ENCODE measurements at regions not wholly inside any gene's neighbourhood (a gene's known extent, or its start where the extent isn't known, plus 50 kb on each side); places are given as distances from the start of the nearest gene placed in this dataset.
"Not testable (repeated sequence)": the region's sequence is repeated elsewhere in the genome, so short reads cannot be mapped to it uniquely, and the experiment has no call there.

DNA sequence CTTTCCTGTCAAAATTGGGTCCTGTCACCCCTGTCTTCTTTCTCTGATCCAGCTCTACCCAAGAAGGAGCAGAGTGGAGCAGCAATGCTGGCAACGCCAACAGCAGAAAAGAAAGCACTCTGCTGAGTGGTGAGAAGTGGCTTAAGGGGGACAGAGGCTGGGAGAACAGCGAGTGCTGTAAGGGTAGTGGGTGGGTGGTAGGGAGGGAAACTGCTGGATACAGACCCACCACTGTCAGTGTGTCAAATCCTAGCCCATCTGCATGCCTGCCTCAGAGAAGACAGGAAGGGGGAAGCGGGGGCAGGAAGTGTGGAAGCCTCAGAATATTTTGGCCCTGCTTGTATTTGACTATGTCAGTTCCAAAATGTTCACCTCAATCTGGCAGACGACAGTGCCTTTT is 170.4 kb upstream of the MAST4 start:
- DNase-seq, result no peak

GRCh38 chr5:66426259-66427138 is 169.7 kb upstream of the MAST4 start:
- no peak for DNase-seq

DNA sequence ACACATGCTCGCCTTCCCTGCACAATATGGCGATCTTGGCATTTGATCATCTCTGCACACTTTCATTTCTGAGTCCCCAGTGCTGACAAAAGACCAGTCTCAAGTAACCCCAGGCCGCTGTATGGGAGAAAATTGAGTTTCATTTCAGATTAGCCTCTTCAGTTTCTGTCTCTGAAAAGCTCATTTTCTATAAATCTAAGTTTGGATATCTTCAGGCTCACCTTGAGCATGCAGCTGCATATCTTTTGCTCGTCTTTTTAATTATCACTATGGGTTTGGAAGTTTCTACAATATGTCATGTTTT is 169.1 kb upstream of the MAST4 start:
- no peak for DNase-seq

GRCh38 chr5:66436721-66437120 is 159.5 kb upstream of the MAST4 start:
- DNase-seq, result no peak

DNA sequence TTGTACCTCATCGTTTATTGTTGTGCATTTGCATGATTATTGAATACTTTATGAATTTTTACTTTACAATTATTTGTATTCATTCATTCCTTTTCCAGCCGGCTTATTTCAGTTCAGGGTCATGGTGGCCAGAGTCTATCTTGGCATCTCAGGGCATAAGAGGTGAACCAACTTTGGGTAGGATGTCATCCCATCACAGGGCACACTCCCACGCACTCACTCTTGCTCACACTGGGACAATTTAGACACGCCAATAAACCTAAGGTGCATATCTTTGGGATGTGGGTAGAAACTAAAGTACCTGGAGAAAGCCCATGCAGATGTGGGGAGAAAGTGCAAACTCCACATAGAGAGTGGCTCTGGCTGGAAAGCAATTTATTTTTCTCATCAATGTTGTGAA is 158.1 kb upstream of the MAST4 start:
- DNase-seq, result no peak

DNA sequence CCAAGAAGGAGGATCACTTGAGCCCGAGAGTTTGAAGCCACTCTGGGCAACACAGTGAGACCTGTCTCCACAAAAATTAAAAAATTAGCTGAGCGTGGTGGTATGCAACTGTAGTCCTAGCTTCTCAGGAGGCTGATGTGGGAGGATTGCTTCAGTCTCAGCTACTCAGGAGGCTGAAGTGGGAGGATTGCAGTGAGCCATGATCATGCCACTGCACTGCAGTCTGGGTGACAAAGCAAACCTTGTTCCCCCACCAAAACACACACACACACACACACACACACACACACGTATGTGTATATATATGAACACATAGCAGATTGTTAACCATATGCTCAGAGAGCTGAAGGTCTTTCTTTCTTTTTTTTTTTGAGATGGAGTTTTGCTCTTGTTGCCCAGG is 157.5 kb upstream of the MAST4 start:
- no peak for DNase-seq

- DNase-seq, result peak; percentile 15
These were observed 156.0 kb upstream of the MAST4 start for GRCh38 chr5:66440202-66440680.

- no peak for DNase-seq
These were observed 154.8 kb upstream of the MAST4 start for GRCh38 chr5:66441351-66441750.

DNA sequence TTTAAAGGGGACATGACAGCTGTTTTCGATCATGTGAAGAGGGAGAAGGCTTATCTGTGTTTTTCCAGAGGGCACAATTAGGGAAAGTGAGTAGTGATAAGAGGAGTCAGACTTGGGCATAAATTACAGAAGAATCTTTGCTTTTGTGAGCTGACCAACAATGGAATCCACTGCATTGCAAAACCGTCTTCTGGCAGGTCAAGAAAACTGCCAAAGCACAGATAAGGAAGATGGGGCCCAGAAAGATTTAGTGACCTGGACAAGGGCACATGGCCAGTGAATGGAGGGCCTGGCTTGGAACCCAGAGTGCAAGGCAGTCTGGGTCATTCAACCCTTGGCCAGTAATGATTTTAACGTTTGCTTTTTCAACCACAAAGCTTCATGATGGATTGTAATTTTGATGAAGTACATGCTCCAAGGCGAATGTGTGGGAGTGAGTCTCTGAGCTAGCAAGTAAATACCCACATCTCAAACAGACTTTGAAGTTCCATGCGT is 153.2 kb upstream of the MAST4 start:
- DNase-seq, result no peak

- DNase-seq, result no peak
These were observed 152.6 kb upstream of the MAST4 start for GRCh38 chr5:66443462-66444130.

DNA sequence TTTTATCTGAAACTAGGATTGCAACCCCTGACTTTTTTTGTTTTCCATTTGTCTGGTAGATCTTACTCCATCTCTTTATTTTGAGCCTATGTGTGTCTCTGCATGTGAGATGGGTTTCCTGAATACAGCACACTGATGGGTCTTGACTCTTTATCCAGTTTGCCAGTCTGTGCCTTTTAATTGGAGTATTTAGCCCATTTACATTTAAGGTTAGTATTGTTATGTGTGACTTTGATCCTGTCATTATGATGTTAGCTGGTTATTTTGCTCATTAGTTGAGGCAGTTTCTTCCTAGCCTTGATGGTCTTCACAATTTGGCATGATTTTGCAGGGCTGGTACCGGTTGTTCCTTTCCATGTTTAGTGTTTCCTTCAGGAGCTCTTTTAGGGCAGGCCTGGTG is 148.1 kb upstream of the MAST4 start:
- DNase-seq, result not testable (repeated sequence)

DNA sequence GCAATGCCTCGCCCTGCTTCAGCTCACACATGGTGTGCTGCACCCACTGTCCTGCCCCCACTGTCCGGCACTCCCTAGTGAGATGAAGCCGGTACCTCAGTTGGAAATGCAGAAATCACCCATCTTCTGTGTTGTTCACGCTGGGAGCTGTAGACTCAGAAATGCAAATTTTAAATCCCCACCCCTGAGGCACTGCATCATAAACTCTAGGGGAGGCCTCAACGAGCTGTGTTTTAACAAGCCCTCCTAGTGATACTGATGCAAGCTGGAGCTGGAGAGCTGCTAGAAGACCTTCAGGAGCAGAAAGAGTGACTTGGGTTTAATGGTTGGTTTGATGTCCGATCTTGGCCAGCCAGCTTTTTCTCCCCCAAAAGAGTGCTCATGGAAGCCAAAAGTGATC is 146.0 kb upstream of the MAST4 start:
- no peak for DNase-seq

DNA sequence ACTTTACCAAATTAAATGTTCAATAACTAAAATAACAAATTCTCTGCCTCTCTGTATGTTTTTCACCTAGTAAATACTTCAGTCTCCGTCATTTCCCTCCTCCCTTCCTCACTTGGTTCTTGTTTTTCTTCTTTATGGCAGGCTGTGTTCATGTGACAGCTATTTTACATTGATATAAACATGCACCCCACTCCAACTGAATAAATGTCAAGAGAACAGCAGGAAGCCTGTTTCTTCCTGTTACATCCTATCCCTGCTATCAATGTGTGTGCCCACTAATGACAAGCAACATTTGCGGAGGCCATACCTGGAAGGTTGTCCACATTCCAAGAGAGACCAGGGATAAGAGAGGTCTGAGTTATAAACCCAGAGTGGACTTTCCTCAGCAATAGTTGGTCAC is 145.2 kb upstream of the MAST4 start:
- no peak for DNase-seq

- no peak for DNase-seq
These were observed 144.1 kb upstream of the MAST4 start for GRCh38 chr5:66452109-66452508.

GRCh38 chr5:66454186-66455078 is 141.8 kb upstream of the MAST4 start:
- DNase-seq, result no peak

DNA sequence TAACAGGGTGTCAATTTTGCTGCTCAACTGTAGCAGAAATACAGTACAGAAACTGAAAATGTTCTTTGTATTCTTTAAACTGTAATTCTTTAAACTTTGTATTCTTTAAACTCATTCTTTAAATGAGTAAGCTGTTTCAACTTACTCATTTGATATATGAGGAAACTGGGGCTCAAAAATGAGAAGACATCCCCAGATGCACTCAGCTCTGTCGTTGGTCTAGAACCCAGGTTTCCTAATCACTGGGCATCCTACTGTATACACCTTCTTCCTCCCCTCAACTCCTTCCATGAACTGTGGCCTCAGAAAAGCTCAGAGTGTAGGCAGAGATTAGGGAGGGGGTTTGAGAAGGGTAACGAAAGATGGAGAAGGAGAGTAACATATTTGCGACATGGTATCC is 136.5 kb upstream of the MAST4 start:
- DNase-seq, result no peak

DNA sequence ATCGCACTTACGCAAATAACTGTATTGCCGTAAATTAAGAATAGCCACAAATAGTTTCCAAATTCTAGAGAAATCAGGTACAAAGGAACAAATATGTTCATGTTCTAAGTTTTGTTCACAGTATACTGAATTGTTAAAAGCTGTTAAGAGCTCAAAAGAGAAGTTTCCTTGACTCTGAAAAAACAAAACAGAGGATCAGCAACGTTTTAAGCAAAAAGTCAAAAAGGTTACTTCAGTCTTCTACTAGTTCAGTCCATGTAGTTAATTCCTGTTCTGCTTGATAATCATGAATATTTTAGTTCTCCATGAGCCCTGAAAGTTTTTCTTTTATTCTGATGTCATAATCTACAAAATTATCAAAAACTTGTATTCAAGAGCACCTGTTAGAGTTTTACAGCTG is 128.6 kb upstream of the MAST4 start:
- no peak for DNase-seq

- no peak for DNase-seq
These were observed 126.5 kb upstream of the MAST4 start for GRCh38 chr5:66469684-66470083.

DNA sequence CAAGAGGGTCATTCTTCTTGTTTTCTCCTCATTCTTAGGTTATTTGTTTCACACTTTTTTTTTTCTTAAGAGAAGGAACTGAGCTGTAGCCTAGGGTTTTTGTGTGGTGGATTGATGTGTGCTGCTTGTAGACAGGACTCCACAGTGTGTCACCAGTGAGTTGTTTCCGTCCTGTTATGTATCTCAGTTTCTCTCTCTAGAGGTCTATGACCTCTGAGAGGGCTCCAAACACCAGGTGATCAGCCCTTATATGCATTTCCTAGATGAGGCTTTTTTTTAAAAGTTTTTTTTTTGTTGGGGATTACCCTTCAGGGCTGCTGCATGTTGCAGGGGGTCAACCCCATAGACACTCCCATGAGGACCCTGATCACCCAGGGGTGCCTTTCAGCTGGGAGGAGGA is 124.2 kb upstream of the MAST4 start:
- DNase-seq, result no peak

GRCh38 chr5:66475731-66476130 is 120.5 kb upstream of the MAST4 start:
- DNase-seq, result no peak

DNA sequence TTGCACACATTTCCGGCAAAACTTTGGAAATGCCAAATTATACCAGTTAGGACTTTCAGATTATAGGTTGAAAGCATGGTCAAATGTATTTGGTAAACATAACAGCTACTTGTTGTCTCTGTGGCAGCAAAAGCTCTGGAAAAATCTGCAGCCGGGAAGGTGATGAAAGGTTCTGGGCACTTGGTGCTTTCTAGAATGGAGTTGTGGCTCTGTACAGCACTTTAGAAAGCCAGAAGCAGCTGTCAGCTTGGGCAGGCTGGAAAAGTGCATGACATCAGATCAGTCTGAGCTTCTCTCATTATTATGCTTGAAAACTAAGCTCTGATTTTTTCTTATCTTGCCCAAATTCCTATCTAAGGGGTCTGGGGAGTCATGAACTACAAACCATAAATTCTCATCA is 118.6 kb upstream of the MAST4 start:
- DNase-seq, result no peak

GRCh38 chr5:66494437-66494836 is 101.8 kb upstream of the MAST4 start:
- DNase-seq, result no peak

DNA sequence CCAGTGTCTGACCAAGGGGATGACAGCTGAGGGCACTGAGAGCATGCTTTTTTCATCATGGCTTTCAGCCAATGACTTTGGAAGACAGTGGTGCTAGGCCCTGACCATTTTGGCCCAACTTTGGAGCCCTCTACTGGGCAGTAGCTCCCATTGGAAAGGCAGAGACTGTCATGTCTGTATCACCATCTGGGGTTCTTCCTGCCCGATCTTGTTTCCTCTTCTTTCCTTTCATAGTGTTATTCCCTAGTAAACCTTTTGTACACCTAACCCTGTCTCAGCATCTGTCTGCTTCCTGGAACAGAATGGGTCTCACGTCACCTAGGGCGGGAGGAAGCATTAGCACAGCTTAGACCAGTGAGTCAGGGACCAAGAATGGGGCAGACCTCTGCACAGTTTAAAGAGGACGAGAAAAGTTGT is 97.4 kb upstream of the MAST4 start:
- DNase-seq, result no peak
